Loucy (cell line): ENCODE measurements at regions not wholly inside any gene's neighbourhood (a gene's known extent, or its start where the extent isn't known, plus 50 kb on each side); places are given as distances from the start of the nearest gene placed in this dataset.
"Not testable (repeated sequence)": the region's sequence is repeated elsewhere in the genome, so short reads cannot be mapped to it uniquely, and the experiment has no call there.

ENCODE experiments used
- H2AFZ ChIP-seq: fragments of 200-600 bp; sonication (generic); 2 replicates; pipeline ENCODE4 v1.6.0; 2016; ENCODE audit warnings: antibody characterized with exemption, mild to moderate bottlenecking, low read length, moderate library complexity
- H3F3A ChIP-seq: fragments of 200-600 bp; 2 replicates; pipeline ENCODE4 v1.6.0; 2016; ENCODE audit warnings: antibody characterized with exemption, low read depth, mild to moderate bottlenecking
- H3K27me3 ChIP-seq: fragments of 200-600 bp; sonication (generic); 2 replicates; pipeline ENCODE4 v1.6.1; 2014; ENCODE audit warnings: low read length, mild to moderate bottlenecking; ENCODE audit not compliant: insufficient read depth, poor library complexity, severe bottlenecking
- H3K36me3 ChIP-seq: fragments of 200-600 bp; sonication (generic); 2 replicates; pipeline ENCODE4 v1.6.1; 2016; ENCODE audit warnings: low read length; ENCODE audit not compliant: insufficient read depth
- H3K4me1 ChIP-seq: fragments of 200-600 bp; sonication (generic); 2 replicates; pipeline ENCODE4 v1.5.1; 2014; ENCODE audit warnings: low read length, mild to moderate bottlenecking; ENCODE audit not compliant: insufficient read depth, poor library complexity, severe bottlenecking
- H3K4me2 ChIP-seq: fragments of 200-600 bp; sonication (generic); 2 replicates; pipeline ENCODE4 v1.6.0; 2014; ENCODE audit warnings: antibody characterized with exemption, low read length, low read depth, mild to moderate bottlenecking; ENCODE audit not compliant: poor library complexity, severe bottlenecking
- H3K4me3 ChIP-seq: fragments of 200-600 bp; sonication (generic); 2 replicates; pipeline ENCODE4 v1.5.1; 2014; ENCODE audit warnings: low read length, mild to moderate bottlenecking, mixed read lengths; ENCODE audit not compliant: poor library complexity, severe bottlenecking
- H3K79me2 ChIP-seq: fragments of 200-600 bp; sonication (generic); 2 replicates; pipeline ENCODE4 v1.6.1; 2014; ENCODE audit warnings: low read length; ENCODE audit not compliant: insufficient read depth
- H3K9ac ChIP-seq: fragments of 200-600 bp; sonication (generic); 2 replicates; pipeline ENCODE4 v1.6.0; 2014; ENCODE audit warnings: mild to moderate bottlenecking, low read depth, low read length, moderate library complexity; ENCODE audit not compliant: poor library complexity, severe bottlenecking
- H3K9me2 ChIP-seq: fragments of 200-600 bp; sonication (generic); replicated peaks from 2 replicates; pipeline ENCODE4 v1.6.1; 2016; ENCODE audit warnings: low read depth, low read length, mixed read lengths
- H3K9me3 ChIP-seq: fragments of 200-600 bp; sonication (generic); 2 replicates; pipeline ENCODE4 v1.6.1; 2014; ENCODE audit warnings: mild to moderate bottlenecking, antibody characterized with exemption, low read length, low read depth; ENCODE audit not compliant: insufficient read depth
- H4K20me1 ChIP-seq: fragments of 200-600 bp; sonication (generic); 2 replicates; pipeline ENCODE4 v1.6.0; 2014; ENCODE audit warnings: antibody characterized with exemption, low read length, mild to moderate bottlenecking; ENCODE audit not compliant: insufficient read depth, poor library complexity, severe bottlenecking
- EZH2phosphoT487 ChIP-seq: fragments of 200-600 bp; IDR thresholded peaks from 2 replicates; pipeline ENCODE4 v1.6.1; 2018; ENCODE audit warnings: antibody characterized with exemption, mild to moderate bottlenecking, moderate library complexity, borderline replicate concordance
- TF ChIP-seq, protein P1 (sequence below): fragments of 200-600 bp; sonication (generic); conservative IDR thresholded peaks from 2 replicates; pipeline ENCODE4 v1.5.1; 2014; ENCODE audit warnings: mild to moderate bottlenecking, antibody characterized with exemption, low read length

DNA sequence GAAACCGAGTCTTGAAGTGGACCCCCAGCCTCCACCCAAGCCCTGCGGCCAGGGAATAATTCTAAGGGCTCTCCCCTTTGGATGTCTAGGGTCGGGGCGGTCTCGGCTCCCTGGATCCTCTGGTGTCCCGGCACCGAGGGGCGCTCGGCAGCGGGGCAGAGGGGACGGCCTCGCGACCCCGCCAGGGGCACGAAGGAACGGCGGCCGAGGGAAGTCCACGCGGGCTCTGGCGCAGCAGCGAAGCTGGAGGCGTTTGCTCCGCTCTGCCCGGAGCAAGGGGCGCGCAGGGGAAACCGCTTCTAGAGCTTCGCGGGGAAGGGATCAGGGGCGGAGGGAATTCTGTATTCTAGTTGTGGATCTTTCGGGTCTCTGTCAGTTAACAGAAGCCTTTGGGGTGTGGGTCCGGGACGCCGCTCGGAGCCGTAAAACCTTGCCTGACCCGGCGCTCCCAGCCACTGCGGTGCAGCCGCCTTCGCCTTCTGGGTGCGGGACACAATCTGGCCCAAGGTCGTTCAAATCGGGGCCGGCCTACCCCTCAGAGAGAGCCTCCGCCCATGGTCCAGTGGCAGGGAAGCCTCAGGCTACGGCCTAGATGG, 118.2 kb downstream of the KCNRG start:
- no peak overlapping the region for H3K9ac ChIP-seq
- H3K27me3 ChIP-seq, result no peaks in the 10 kb centered on the region
- H3F3A ChIP-seq, result 0 out of 2 replicates have a peak, but pooled peaks cover 2% of the 10 kb centered on the region
- no peak overlapping the region for H3K4me2 ChIP-seq
- H3K4me1 ChIP-seq, result peaks cover 16% of the 10 kb centered on the region
- H3K9me3 ChIP-seq, result no peaks in the 10 kb centered on the region
- H3K9me2 ChIP-seq, result no peaks in the 10 kb centered on the region
- no peaks in the 10 kb centered on the region for H4K20me1 ChIP-seq
- no peak for TF ChIP-seq EZH2phosphoT487
- TF ChIP-seq, protein P1, sequence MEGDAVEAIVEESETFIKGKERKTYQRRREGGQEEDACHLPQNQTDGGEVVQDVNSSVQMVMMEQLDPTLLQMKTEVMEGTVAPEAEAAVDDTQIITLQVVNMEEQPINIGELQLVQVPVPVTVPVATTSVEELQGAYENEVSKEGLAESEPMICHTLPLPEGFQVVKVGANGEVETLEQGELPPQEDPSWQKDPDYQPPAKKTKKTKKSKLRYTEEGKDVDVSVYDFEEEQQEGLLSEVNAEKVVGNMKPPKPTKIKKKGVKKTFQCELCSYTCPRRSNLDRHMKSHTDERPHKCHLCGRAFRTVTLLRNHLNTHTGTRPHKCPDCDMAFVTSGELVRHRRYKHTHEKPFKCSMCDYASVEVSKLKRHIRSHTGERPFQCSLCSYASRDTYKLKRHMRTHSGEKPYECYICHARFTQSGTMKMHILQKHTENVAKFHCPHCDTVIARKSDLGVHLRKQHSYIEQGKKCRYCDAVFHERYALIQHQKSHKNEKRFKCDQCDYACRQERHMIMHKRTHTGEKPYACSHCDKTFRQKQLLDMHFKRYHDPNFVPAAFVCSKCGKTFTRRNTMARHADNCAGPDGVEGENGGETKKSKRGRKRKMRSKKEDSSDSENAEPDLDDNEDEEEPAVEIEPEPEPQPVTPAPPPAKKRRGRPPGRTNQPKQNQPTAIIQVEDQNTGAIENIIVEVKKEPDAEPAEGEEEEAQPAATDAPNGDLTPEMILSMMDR, result no peak
- no peaks in the 10 kb centered on the region for H3K79me2 ChIP-seq
- H3K36me3 ChIP-seq, result no peaks in the 10 kb centered on the region
- H2AFZ ChIP-seq, result no peak overlapping the region
- H3K4me3 ChIP-seq, result no peak overlapping the region

DNA sequence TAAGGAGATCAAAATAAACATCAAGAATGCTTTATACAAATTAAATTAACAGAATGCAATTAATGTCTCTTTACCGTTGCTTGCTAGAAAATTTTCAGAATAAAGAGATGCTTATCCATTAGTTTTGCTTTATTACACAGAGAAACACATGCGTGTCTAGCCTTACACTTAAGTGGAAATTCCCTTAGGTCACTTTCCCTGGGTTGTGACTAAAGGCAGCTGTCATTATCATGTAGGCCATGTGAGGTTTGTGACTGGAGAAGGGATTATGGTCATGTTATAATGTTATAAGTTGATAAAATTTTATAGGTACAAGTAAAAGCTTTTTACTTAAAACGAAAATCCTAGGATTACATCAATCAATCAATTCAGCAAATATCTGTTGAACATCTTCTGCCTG, 121.0 kb downstream of the KCNRG start:
- Histone ChIP-seq H3K9ac (no peak overlapping the region), H3K36me3 (no peaks in the 10 kb centered on the region), H3K4me3 (no peak overlapping the region), H3K9me3 (no peaks in the 10 kb centered on the region), H3K27me3 (no peaks in the 10 kb centered on the region), H3K9me2 (no peaks in the 10 kb centered on the region), H3F3A (no peaks in the 10 kb centered on the region), H3K4me1 (peaks cover 7% of the 10 kb centered on the region), H3K4me2 (no peak overlapping the region), H2AFZ (no peak overlapping the region), H4K20me1 (no peaks in the 10 kb centered on the region), H3K79me2 (no peaks in the 10 kb centered on the region)
- TF ChIP-seq, protein P1, result no peak
- no peak for TF ChIP-seq EZH2phosphoT487

DNA sequence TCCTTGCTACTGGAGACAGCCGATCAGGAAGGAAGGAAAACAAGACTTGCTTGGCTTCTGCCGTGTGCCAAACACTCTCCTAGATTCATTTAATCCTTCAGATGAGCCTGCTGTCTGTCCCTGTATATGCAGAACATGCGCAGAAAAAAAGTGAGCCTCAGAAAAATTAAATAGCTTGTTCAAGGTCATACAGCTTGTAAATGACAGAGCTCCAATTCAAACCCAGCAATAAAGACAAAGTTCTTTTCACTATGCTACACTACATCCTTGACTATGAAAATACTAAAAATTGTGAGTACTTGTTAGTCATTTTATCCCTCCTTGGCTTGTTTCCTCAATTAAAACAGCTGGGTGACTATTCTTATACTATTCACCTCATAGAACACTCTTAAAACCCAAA, 121.4 kb downstream of the KCNRG start:
- Histone ChIP-seq H2AFZ (no peak overlapping the region), H3K4me3 (no peak overlapping the region), H3K9ac (no peak overlapping the region), H4K20me1 (no peaks in the 10 kb centered on the region), H3K4me1 (peaks cover 7% of the 10 kb centered on the region), H3K4me2 (no peak overlapping the region), H3K9me2 (no peaks in the 10 kb centered on the region), H3K36me3 (no peaks in the 10 kb centered on the region), H3K9me3 (no peaks in the 10 kb centered on the region), H3K27me3 (no peaks in the 10 kb centered on the region), H3K79me2 (no peaks in the 10 kb centered on the region), H3F3A (no peaks in the 10 kb centered on the region)
- TF ChIP-seq, protein P1, result no peak
- no peak for TF ChIP-seq EZH2phosphoT487

DNA sequence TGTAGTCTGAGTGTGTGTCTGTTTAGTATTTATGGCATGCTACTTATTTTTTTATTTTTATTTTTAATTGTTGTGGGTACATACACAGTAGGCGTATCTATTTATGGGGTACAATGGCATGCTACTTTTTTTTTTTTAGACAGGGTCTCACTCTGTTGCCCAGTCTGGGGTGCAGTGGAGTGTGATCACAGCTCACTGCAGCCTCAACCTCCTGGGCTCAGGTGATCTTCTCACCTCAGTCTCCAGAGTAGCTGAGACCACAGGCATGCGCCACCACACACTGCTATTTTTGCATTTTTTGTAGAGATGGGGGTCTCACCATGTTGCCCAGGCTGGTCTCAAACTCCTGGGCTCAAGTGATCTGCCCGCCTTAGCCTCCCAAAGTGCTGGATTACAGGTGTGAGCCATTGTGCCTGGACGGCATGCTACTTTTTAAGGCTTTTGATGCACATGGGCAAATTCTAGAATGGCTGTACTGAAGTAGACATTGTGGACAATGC, 124.2 kb downstream of the KCNRG start:
- H3K9ac ChIP-seq, H3K9me2 ChIP-seq, H3K79me2 ChIP-seq, H3K9me3 ChIP-seq, H3K36me3 ChIP-seq, H3K4me1 ChIP-seq, H3K4me3 ChIP-seq, H4K20me1 ChIP-seq, H3F3A ChIP-seq, H3K27me3 ChIP-seq: not testable (repeated sequence)
- Histone ChIP-seq H2AFZ (0 out of 2 replicates have a peak overlapping the region, but pooled peaks have one; percentile 58), H3K4me2 (peak overlapping the region; percentile 14)
